ENCODE measurements at regions not wholly inside any gene's neighbourhood (a gene's known extent, or its start where the extent isn't known, plus 50 kb on each side); places are given as distances from the start of the nearest gene placed in this dataset.

DNA sequence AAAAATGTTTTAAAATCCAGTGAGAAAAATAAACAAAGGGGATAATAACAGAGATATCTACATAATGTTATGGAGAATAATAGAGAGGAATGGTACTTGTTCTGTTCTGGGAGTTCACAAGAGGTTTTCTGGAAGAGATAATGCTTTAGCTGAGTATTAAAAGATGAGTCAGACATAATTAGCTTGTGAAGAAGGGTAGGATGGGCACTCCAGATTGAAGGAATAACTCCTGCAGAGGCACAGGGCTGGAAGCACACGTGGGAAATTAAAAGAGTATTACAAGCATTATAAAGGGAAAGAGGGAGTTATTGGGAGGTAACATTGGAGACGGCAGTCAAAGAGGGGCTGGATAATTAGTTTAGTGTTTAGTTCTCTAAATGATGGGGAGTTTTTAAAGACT lies 124.9 kb upstream of the BTG1 start:
- Histone ChIP-seq H3K27me3 (ENCODE audit: control insufficient read depth in 3 of 3, insufficient read depth in 3 of 3, low read length in 3 of 3) (no peaks in the 10 kb centered on the region), H3K27ac (ENCODE audit: low read depth, low read length) (no peak overlapping the region), H3K4me3 (ENCODE audit: low read length in 3 of 3) (no peak overlapping the region), H3K36me3 (ENCODE audit: control insufficient read depth in 3 of 3, insufficient read depth in 3 of 3, low read length in 3 of 3) (no peaks in the 10 kb centered on the region), H3K4me1 (ENCODE audit: control insufficient read depth in 3 of 3, insufficient read depth in 3 of 3, low read length in 3 of 3) (no peaks in the 10 kb centered on the region), H3K9ac (ENCODE audit: low read depth in 1 of 3, low read length in 3 of 3) (no peak overlapping the region), H3K9me3 (ENCODE audit: control insufficient read depth in 3 of 3, low read length in 3 of 3) (no peaks in the 10 kb centered on the region)

DNA sequence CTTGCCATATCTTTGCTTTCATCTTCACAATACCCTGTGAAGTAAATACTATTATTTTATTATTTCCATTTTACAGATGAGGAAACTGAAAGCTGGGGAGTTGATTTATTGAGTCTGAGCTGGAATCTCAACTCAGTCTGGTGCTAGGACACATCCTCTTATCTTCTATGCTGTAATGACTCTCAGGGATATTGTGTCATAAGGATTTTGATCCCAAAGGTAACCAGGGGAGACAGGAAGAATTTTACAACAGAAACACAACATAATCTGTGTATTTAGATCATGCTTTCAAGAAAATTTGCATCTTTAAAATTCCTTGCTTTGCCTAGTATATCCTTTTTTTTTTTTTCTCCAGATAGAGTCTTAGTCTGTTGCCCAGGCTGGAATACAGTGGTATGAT lies 123.3 kb upstream of the BTG1 start:
- Histone ChIP-seq H3K4me1 (ENCODE audit: control insufficient read depth in 3 of 3, insufficient read depth in 3 of 3, low read length in 3 of 3) (no peaks in the 10 kb centered on the region), H3K27ac (ENCODE audit: low read depth, low read length) (no peak overlapping the region), H3K9me3 (ENCODE audit: control insufficient read depth in 3 of 3, low read length in 3 of 3) (no peaks in the 10 kb centered on the region), H3K36me3 (ENCODE audit: control insufficient read depth in 3 of 3, insufficient read depth in 3 of 3, low read length in 3 of 3) (no peaks in the 10 kb centered on the region), H3K9ac (ENCODE audit: low read depth in 1 of 3, low read length in 3 of 3) (no peak overlapping the region), H3K27me3 (ENCODE audit: control insufficient read depth in 3 of 3, insufficient read depth in 3 of 3, low read length in 3 of 3) (no peaks in the 10 kb centered on the region), H3K4me3 (ENCODE audit: low read length in 3 of 3) (no peak overlapping the region)

DNA sequence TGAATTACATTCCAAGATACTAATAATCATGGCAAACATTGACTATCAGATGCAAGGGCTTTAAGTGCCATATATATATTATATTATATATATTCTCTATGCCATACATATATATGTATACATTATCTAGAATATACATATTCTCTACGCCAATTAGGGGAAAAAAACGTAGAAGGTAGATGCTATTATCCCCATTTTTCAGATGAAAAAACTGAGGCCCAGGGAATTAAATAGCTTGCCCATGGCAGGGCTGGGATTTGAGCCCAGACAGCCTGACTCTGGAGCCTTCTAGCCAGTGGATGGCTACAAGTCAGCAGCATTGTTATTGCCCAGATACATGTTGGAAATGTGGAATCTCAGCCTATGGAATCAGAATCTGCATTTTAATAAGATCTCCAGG lies 116.0 kb upstream of the BTG1 start:
- Histone ChIP-seq H3K4me3 (ENCODE audit: low read length in 3 of 3) (no peak overlapping the region), H3K4me1 (ENCODE audit: control insufficient read depth in 3 of 3, insufficient read depth in 3 of 3, low read length in 3 of 3) (no peaks in the 10 kb centered on the region), H3K27ac (ENCODE audit: low read depth, low read length) (no peak overlapping the region), H3K36me3 (ENCODE audit: control insufficient read depth in 3 of 3, insufficient read depth in 3 of 3, low read length in 3 of 3) (no peaks in the 10 kb centered on the region), H3K9me3 (ENCODE audit: control insufficient read depth in 3 of 3, low read length in 3 of 3) (peaks cover 0 to 3% (median 0%) of the 10 kb centered on the region in 3 donors), H3K9ac (ENCODE audit: low read depth in 1 of 3, low read length in 3 of 3) (no peak overlapping the region), H3K27me3 (ENCODE audit: control insufficient read depth in 3 of 3, insufficient read depth in 3 of 3, low read length in 3 of 3) (no peaks in the 10 kb centered on the region)

DNA sequence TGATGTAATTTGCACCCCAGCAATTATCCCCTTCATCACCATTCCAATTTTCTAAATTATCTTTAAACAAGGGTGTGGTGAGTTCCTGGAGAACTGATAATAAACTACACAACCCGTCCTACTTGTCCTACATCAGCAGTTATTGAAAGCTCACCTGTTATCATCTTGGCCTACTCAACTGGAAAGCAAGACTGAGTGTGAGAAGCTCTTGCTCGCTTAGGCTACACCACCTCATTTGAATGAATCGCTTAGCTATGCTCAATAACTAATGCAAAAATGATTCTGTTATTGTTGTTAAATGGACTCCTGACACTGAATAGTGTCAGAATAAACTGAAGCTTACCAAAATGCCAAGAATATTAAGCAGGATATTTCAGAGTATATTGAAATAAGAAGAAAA lies 115.4 kb upstream of the BTG1 start:
- Histone ChIP-seq H3K36me3 (ENCODE audit: control insufficient read depth in 3 of 3, insufficient read depth in 3 of 3, low read length in 3 of 3) (no peaks in the 10 kb centered on the region), H3K4me3 (ENCODE audit: low read length in 3 of 3) (no peak overlapping the region), H3K27ac (ENCODE audit: low read depth, low read length) (no peak overlapping the region), H3K9ac (ENCODE audit: low read depth in 1 of 3, low read length in 3 of 3) (no peak overlapping the region), H3K9me3 (ENCODE audit: control insufficient read depth in 3 of 3, low read length in 3 of 3) (peaks cover 0 to 3% (median 0%) of the 10 kb centered on the region in 3 donors), H3K4me1 (ENCODE audit: control insufficient read depth in 3 of 3, insufficient read depth in 3 of 3, low read length in 3 of 3) (peaks cover 0 to 3% (median 0%) of the 10 kb centered on the region in 3 donors), H3K27me3 (ENCODE audit: control insufficient read depth in 3 of 3, insufficient read depth in 3 of 3, low read length in 3 of 3) (no peaks in the 10 kb centered on the region)

DNA sequence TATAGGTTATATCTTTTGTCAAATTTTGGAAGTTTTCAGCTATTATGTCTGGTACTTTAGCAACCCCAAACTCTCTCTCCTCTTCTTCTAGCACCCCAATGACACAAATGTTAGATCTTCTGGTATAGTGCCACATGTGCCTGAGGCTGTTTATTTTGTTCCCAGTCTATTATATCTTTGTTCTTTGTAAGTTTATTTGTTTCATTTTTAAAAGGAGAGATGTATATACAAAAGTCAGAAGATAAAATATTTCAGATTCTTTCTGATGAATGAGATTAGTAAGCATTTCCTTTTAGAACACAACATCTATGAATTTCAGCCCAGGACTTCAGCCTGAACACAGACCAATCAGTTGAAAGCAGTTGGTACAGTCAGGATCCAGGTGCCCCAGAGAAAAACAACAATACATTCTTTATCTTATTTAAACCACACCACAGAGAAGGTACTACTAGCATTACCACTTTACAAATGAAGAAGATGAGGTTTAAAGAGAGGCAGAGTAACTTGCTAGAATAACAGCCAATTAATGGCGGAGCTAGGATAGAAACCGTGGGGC lies 114.1 kb upstream of the BTG1 start:
- Histone ChIP-seq H3K9ac (ENCODE audit: low read depth in 1 of 3, low read length in 3 of 3) (no peak overlapping the region), H3K36me3 (ENCODE audit: control insufficient read depth in 3 of 3, insufficient read depth in 3 of 3, low read length in 3 of 3) (no peaks in the 10 kb centered on the region), H3K27me3 (ENCODE audit: control insufficient read depth in 3 of 3, insufficient read depth in 3 of 3, low read length in 3 of 3) (no peaks in the 10 kb centered on the region), H3K27ac (ENCODE audit: low read depth, low read length) (no peak overlapping the region), H3K9me3 (ENCODE audit: control insufficient read depth in 3 of 3, low read length in 3 of 3) (peaks cover 0 to 3% (median 0%) of the 10 kb centered on the region in 3 donors), H3K4me3 (ENCODE audit: low read length in 3 of 3) (no peak overlapping the region), H3K4me1 (ENCODE audit: control insufficient read depth in 3 of 3, insufficient read depth in 3 of 3, low read length in 3 of 3) (peaks cover 0 to 3% (median 0%) of the 10 kb centered on the region in 3 donors)

DNA sequence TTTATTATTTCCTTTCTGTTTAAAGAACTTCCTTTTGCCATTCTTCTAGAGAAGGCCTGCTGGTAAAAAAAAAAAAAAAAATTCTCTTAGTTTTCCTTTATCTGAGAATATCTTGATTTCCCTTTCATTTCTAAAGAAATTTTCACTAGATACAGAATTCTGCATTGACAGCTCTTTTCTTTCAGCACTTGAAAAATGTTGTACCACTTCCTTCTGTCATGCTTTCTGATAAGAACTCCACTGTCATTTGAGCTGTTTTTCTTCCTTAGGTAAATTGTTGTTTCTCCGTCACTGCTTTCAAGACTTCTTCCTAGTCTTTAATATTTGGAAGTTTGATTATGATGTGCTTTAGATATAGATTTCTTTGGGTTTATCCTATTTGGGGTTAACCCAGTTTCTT lies 113.6 kb upstream of the BTG1 start:
- Histone ChIP-seq H3K27ac (ENCODE audit: low read depth, low read length) (no peak overlapping the region), H3K9ac (ENCODE audit: low read depth in 1 of 3, low read length in 3 of 3) (no peak overlapping the region), H3K4me3 (ENCODE audit: low read length in 3 of 3) (no peak overlapping the region), H3K9me3 (ENCODE audit: control insufficient read depth in 3 of 3, low read length in 3 of 3) (peaks cover 0 to 3% (median 0%) of the 10 kb centered on the region in 3 donors), H3K27me3 (ENCODE audit: control insufficient read depth in 3 of 3, insufficient read depth in 3 of 3, low read length in 3 of 3) (no peaks in the 10 kb centered on the region), H3K4me1 (ENCODE audit: control insufficient read depth in 3 of 3, insufficient read depth in 3 of 3, low read length in 3 of 3) (peaks cover 0 to 3% (median 0%) of the 10 kb centered on the region in 3 donors), H3K36me3 (ENCODE audit: control insufficient read depth in 3 of 3, insufficient read depth in 3 of 3, low read length in 3 of 3) (no peaks in the 10 kb centered on the region)

DNA sequence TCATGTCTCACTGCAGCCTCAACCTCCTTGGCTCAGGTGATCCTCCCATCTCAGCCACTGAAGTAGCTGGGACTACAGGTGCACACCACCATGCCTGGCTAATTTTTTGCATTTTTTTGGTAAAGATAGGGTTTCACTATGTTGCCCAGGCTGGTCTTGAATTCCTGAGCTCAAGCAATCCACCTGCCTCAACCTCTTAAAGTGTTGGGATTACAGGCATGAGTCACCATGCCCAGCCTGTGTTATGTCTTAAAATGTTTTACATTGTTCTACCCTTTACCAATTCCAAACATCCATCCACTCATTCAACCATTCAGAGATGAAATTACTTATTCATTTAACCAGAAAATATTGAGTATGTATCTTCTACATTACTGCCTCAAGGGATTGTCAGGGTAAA lies 111.6 kb upstream of the BTG1 start:
- no peaks in the 10 kb centered on the region for H3K36me3 ChIP-seq (ENCODE audit: control insufficient read depth in 3 of 3, insufficient read depth in 3 of 3, low read length in 3 of 3)
- no peak overlapping the region for H3K9ac ChIP-seq (ENCODE audit: low read depth in 1 of 3, low read length in 3 of 3)
- H3K4me1 ChIP-seq (ENCODE audit: control insufficient read depth in 3 of 3, insufficient read depth in 3 of 3, low read length in 3 of 3) = peaks cover 0 to 3% (median 0%) of the 10 kb centered on the region in 3 donors
- no peak overlapping the region for H3K4me3 ChIP-seq (ENCODE audit: low read length in 3 of 3)
- H3K27me3 ChIP-seq (ENCODE audit: control insufficient read depth in 3 of 3, insufficient read depth in 3 of 3, low read length in 3 of 3) = no peaks in the 10 kb centered on the region
- H3K9me3 ChIP-seq (ENCODE audit: control insufficient read depth in 3 of 3, low read length in 3 of 3) = peaks cover 0 to 3% (median 0%) of the 10 kb centered on the region in 3 donors
- no peak overlapping the region for H3K27ac ChIP-seq (ENCODE audit: low read depth, low read length)

DNA sequence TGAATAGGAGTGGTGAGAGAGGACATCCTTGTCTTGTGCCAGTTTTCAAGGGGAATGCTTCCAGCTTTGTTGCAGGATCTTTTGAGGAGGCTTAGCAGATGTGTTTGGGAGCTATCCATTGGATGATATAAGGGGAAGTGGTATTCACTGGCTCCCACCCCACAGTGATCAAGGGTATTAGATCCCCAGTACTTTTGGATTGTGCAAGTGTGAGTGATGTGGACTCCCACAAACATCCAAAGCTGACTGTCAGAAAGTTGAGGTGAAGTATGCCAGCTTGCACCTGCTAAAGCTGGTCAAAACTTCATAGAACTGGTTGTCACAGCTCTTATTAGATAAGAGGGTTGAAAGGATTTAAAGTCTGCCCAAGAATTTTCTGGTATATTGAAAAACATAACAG lies 110.1 kb upstream of the BTG1 start:
- Histone ChIP-seq H3K4me1 (ENCODE audit: control insufficient read depth in 3 of 3, insufficient read depth in 3 of 3, low read length in 3 of 3) (peaks cover 0 to 3% (median 0%) of the 10 kb centered on the region in 3 donors), H3K9ac (ENCODE audit: low read depth in 1 of 3, low read length in 3 of 3) (no peak overlapping the region), H3K27me3 (ENCODE audit: control insufficient read depth in 3 of 3, insufficient read depth in 3 of 3, low read length in 3 of 3) (no peaks in the 10 kb centered on the region), H3K4me3 (ENCODE audit: low read length in 3 of 3) (no peak overlapping the region), H3K27ac (ENCODE audit: low read depth, low read length) (no peak overlapping the region), H3K36me3 (ENCODE audit: control insufficient read depth in 3 of 3, insufficient read depth in 3 of 3, low read length in 3 of 3) (no peaks in the 10 kb centered on the region), H3K9me3 (ENCODE audit: control insufficient read depth in 3 of 3, low read length in 3 of 3) (peaks cover 0 to 3% (median 0%) of the 10 kb centered on the region in 3 donors)

DNA sequence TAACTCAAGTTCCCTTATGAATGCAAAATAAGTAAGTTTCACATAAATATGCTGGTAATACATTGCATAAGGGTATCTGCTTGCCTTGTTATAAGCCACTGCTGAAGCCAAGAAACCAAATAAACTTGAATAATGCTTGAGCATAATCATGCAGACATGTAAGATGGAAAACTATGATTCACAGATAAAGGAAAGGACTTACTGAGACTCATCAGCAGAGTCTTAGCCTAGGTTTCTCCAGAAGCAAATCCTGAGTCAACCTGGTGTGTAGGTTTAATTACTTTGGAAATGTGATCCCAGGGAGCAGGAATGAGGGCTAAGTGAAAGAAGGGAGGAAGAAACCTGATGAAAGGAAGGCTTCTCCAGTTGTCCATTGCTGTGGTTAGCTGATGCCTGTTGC lies 107.7 kb upstream of the BTG1 start:
- no peak overlapping the region for H3K9ac ChIP-seq (ENCODE audit: low read depth in 1 of 3, low read length in 3 of 3)
- no peaks in the 10 kb centered on the region for H3K27me3 ChIP-seq (ENCODE audit: control insufficient read depth in 3 of 3, insufficient read depth in 3 of 3, low read length in 3 of 3)
- H3K4me1 ChIP-seq (ENCODE audit: control insufficient read depth in 3 of 3, insufficient read depth in 3 of 3, low read length in 3 of 3) = peaks cover 0 to 3% (median 0%) of the 10 kb centered on the region in 3 donors
- no peak overlapping the region for H3K4me3 ChIP-seq (ENCODE audit: low read length in 3 of 3)
- no peaks in the 10 kb centered on the region for H3K36me3 ChIP-seq (ENCODE audit: control insufficient read depth in 3 of 3, insufficient read depth in 3 of 3, low read length in 3 of 3)
- H3K9me3 ChIP-seq (ENCODE audit: control insufficient read depth in 3 of 3, low read length in 3 of 3) = peaks cover 0 to 3% (median 0%) of the 10 kb centered on the region in 3 donors
- no peak overlapping the region for H3K27ac ChIP-seq (ENCODE audit: low read depth, low read length)

DNA sequence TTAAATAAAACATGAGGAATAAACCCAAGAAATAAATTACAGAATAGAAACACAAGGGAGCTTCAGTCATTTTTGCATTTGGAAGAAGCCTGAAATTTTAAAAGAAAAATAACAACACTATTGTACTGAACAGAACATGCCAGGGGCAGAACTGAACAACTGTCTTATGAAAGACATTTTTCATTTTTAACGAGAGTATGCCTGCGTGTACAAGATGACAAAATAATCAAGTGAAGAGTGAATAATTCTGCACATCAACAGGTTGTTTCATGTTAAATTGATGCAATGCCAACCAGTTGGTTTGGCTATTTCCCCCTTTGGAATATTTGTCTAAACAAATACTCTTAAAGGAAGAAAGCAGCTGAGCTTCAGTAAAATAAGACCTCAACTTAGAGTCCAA lies 103.3 kb upstream of the BTG1 start:
- H3K36me3 ChIP-seq (ENCODE audit: control insufficient read depth in 3 of 3, insufficient read depth in 3 of 3, low read length in 3 of 3) = no peaks in the 10 kb centered on the region
- no peaks in the 10 kb centered on the region for H3K9me3 ChIP-seq (ENCODE audit: control insufficient read depth in 3 of 3, low read length in 3 of 3)
- no peaks in the 10 kb centered on the region for H3K27me3 ChIP-seq (ENCODE audit: control insufficient read depth in 3 of 3, insufficient read depth in 3 of 3, low read length in 3 of 3)
- H3K27ac ChIP-seq (ENCODE audit: low read depth, low read length) = no peak overlapping the region
- H3K9ac ChIP-seq (ENCODE audit: low read depth in 1 of 3, low read length in 3 of 3) = no peak overlapping the region
- no peaks in the 10 kb centered on the region for H3K4me1 ChIP-seq (ENCODE audit: control insufficient read depth in 3 of 3, insufficient read depth in 3 of 3, low read length in 3 of 3)
- H3K4me3 ChIP-seq (ENCODE audit: low read length in 3 of 3) = no peak overlapping the region
